Left lung (tissue), 4 donors: ENCODE measurements at regions not wholly inside any gene's neighbourhood (a gene's known extent, or its start where the extent isn't known, plus 50 kb on each side); places are given as distances from the start of the nearest gene placed in this dataset.

Experiments
- ATAC-seq: fragments of 200-7000 bp; cut with Tn5 transposase; one replicate; pipeline ENCODE4 v1.9.1; 2020; ENCODE audit warnings: moderate library complexity
- DNase-seq, 4 donors: peaks; one replicate each; pipeline ENCODE4 v3.0.0-alpha.2; 2013 to 2020
- H3K27ac ChIP-seq, 2 donors: fragments of 200-600 bp; sonication (generic) in 1 of 2; one replicate each; pipeline versions ENCODE4 v1.5.0 to v1.8.0; 2020 to 2021
- H3K27me3 ChIP-seq, 2 donors: fragments of 200-600 bp; sonication (generic) in 1 of 2; one replicate each; pipeline versions ENCODE4 v1.5.0 to v1.8.0; 2020 to 2021
- H3K36me3 ChIP-seq, 2 donors: fragments of 200-600 bp; sonication (generic) in 1 of 2; one replicate each; pipeline versions ENCODE4 v1.5.0 to v1.8.0; 2020 to 2021
- H3K4me1 ChIP-seq, 2 donors: fragments of 200-600 bp; one replicate each; pipeline ENCODE4 v1.8.0; 2021
- H3K4me3 ChIP-seq, 2 donors: fragments of 200-600 bp; sonication (generic) in 1 of 2; one replicate each; pipeline versions ENCODE4 v1.5.0 to v1.8.0; 2020 to 2021; ENCODE audit warnings: mild to moderate bottlenecking in 1 of 2
- H3K9me3 ChIP-seq, 2 donors: fragments of 200-600 bp; sonication (generic) in 1 of 2; one replicate each; pipeline versions ENCODE4 v1.5.0 to v1.8.0; 2020 to 2021
- intact Hi-C, 2 donors: fragments of 100-400 bp; cut with DNase I; formaldehyde crosslinking; loops; one replicate each; pipeline versions ENCODE4 v1.11.2 to v1.14.2; 2022
- TF ChIP-seq, protein P1 (sequence below), 2 donors: fragments of 200-600 bp; sonication (generic) in 1 of 2; IDR thresholded peaks; one replicate each; pipeline versions ENCODE4 v1.5.0 to v1.8.0; 2021; ENCODE audit warnings: antibody characterized with exemption in 2 of 2
- donor health status: DM: no; HTN: yes; CAD: no.
- donor health status: DM: no; HTN: no; CAD: no.

DNA sequence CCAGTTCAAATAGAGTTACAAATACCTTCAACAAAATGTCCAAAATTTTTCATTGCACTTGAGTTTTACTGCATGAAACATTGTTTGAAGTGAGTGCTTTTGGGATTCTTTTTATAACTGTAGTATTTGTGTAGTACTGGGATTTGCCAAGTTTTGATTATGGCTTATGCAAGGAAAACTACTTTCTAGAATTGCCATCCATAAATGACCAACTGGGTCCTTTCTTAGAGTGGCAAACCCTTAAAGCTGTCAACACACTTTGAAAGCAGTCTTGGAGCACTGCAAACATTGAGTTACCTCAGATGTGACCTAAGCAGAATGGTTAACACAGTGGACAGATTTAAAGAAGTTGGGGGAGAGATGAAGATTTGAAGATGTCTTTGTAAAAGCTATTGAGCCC lies 379.6 kb upstream of the ZNF608 start:
- intact Hi-C loops: no loop called here
- TF ChIP-seq, protein P1, sequence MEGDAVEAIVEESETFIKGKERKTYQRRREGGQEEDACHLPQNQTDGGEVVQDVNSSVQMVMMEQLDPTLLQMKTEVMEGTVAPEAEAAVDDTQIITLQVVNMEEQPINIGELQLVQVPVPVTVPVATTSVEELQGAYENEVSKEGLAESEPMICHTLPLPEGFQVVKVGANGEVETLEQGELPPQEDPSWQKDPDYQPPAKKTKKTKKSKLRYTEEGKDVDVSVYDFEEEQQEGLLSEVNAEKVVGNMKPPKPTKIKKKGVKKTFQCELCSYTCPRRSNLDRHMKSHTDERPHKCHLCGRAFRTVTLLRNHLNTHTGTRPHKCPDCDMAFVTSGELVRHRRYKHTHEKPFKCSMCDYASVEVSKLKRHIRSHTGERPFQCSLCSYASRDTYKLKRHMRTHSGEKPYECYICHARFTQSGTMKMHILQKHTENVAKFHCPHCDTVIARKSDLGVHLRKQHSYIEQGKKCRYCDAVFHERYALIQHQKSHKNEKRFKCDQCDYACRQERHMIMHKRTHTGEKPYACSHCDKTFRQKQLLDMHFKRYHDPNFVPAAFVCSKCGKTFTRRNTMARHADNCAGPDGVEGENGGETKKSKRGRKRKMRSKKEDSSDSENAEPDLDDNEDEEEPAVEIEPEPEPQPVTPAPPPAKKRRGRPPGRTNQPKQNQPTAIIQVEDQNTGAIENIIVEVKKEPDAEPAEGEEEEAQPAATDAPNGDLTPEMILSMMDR (IDR thresholded peaks at IDR 0.05): no peak
- Histone ChIP-seq H3K27ac (peak overlapping the region in 1 of 2 donors; percentile 22), H3K36me3 (no peaks in the 10 kb centered on the region), H3K4me3 (no peak overlapping the region), H3K4me1 (no peaks in the 10 kb centered on the region), H3K9me3 (no peaks in the 10 kb centered on the region), H3K27me3 (no peaks in the 10 kb centered on the region)
- ATAC-seq (peak; percentile 96), DNase-seq (peak in 1 of 4 donors; percentile 36)

DNA sequence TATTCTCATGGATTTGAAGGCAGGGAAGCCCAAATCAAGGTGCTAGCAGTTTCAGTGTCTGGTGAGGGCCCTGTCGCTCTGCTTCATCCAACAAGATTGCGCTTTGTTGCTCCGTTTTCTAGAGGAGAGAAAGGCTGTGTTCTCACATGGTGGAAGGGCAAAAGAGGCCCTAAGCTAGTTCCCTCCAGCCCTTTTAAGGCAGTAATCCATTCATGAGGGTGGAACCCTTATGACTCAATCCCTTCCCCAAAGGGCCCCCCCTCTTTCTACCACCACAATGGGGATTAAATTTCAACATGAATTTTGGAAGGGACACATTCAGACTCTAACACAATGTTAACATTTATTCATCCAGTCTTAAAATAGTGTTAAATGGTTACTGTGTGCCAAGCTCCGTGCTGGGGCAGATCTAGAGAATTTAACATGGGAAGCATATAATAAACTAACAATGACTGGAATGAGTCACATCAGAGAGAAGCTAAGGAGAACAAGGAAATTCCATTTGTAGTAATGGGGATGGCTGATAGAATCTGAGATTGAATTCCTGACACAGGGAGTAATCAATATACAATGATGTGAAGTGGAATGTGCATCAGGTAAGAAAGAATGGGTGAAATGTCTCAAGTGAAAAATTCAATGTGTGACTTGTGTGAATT lies 382.8 kb upstream of the ZNF608 start:
- intact Hi-C loops: no loop called here
- ATAC-seq: no peak

DNA sequence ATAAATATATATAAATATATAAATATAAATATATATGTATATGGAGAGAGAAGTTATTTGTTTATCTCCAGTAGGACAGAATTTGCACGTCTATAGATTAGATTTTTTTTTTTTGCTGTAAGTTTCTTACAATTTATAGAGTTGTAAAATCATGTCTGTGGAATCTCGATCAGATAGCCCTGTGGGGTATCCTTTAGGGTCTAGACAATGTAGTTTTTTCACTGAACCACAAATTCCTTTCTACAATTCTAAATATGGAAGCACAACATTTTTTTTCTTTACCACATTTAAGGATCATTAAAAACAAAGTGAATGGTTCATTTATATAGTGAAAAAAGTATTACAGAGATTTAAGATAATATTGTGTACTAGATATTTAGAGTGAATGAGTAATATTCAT lies 384.2 kb upstream of the ZNF608 start:
- Histone ChIP-seq H3K27ac (no peak overlapping the region), H3K36me3 (no peaks in the 10 kb centered on the region), H3K27me3 (no peaks in the 10 kb centered on the region), H3K4me1 (no peaks in the 10 kb centered on the region), H3K9me3 (no peaks in the 10 kb centered on the region), H3K4me3 (no peak overlapping the region)
- intact Hi-C loops: no loop called here
- no peak for ATAC-seq
- TF ChIP-seq, protein P1 (IDR thresholded peaks at IDR 0.05): no peak
- DNase-seq: no peak

More for the DNA sequence above, 382.8 kb upstream of the ZNF608 start:
- H3K9me3 ChIP-seq: no peaks in the 10 kb centered on the region
- no peaks in the 10 kb centered on the region for H3K27me3 ChIP-seq
- H3K4me3 ChIP-seq: no peak overlapping the region
- TF ChIP-seq, protein P1 (IDR thresholded peaks at IDR 0.05): no peak
- no peaks in the 10 kb centered on the region for H3K4me1 ChIP-seq
- H3K36me3 ChIP-seq: no peaks in the 10 kb centered on the region
- no peak for DNase-seq
- no peak overlapping the region for H3K27ac ChIP-seq

DNA sequence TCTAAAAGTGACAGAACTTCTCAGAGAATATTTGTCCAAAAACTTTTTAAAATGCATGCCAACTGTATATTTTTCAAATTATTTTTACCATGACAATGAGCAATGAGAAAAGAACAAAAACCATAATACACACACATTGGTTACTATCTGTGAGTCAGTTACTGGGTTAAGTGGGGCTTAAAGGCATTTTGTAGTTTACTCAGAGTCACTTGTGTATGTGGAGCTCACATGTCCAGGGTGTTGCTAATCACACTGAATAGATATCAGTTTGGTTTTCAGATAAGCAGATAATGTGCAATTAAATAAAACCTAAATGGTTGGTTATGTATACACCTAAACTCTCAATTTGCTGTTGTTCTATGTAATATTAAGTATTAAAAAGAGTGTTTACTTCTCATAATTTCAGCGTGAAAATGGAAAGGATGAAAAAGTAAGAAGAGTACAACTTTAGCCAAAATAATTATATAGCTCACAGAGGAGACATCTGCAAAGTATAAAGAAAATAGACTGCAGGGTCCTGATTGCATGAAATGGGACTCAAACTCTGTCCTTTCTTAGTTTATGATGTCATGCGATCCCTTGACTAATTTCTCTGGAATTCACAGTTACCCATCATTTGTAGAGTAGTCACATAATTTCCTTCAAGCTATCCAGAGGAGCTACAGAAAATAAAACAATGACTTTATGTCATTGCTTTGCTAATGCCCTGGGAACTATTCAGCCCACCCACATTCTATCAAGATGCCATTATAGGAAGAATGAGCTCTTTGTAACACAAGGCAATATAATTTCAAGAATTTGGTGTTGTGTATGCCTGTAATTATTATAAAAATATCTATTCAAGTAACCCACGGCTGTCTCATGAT lies 388.0 kb upstream of the ZNF608 start:
- intact Hi-C loops: no loop called here
- Histone ChIP-seq H3K9me3 (no peaks in the 10 kb centered on the region), H3K36me3 (no peaks in the 10 kb centered on the region), H3K4me3 (no peak overlapping the region), H3K27ac (no peak overlapping the region), H3K27me3 (no peaks in the 10 kb centered on the region), H3K4me1 (no peaks in the 10 kb centered on the region)
- TF ChIP-seq, protein P1 (IDR thresholded peaks at IDR 0.05): no peak
- ATAC-seq (no peak), DNase-seq (no peak)

DNA sequence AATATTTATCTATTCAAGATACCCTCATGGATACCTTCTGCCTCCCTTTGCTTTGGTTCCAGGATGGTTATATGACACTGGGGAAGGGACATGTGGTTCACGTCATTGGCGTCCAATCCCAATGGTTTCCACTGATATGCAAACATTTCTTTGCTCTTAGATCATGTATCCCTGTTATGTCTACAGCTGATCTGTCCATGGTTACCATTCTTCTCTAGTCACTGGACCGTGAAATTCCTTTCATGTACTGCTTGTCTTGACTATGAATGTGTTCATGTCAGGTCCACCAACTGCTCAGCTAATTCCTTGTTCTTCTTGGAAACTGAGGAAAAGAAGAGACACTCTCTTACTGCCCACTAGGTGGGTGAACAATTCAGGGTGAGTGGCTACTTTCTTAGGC lies 391.1 kb upstream of the ZNF608 start:
- H3K36me3 ChIP-seq: no peaks in the 10 kb centered on the region
- TF ChIP-seq, protein P1 (IDR thresholded peaks at IDR 0.05): no peak
- DNase-seq: no peak

More for the DNA sequence above, 391.1 kb upstream of the ZNF608 start:
- intact Hi-C loops: no loop called here
- H3K27me3 ChIP-seq: no peaks in the 10 kb centered on the region
- H3K9me3 ChIP-seq: no peaks in the 10 kb centered on the region
- no peak overlapping the region for H3K27ac ChIP-seq
- ATAC-seq: no peak
- no peaks in the 10 kb centered on the region for H3K4me1 ChIP-seq
- H3K4me3 ChIP-seq: no peak overlapping the region
